Left lung (tissue), 4 donors: ENCODE measurements at regions not wholly inside any gene's neighbourhood (a gene's known extent, or its start where the extent isn't known, plus 50 kb on each side); places are given as distances from the start of the nearest gene placed in this dataset.

Source experiments
- ATAC-seq: fragments of 200-7000 bp; cut with Tn5 transposase; one replicate; pipeline ENCODE4 v1.9.1; 2020; ENCODE audit warnings: moderate library complexity
- DNase-seq, 4 donors: peaks; one replicate each; pipeline ENCODE4 v3.0.0-alpha.2; 2013 to 2020
- H3K27ac ChIP-seq, 2 donors: fragments of 200-600 bp; sonication (generic) in 1 of 2; one replicate each; pipeline versions ENCODE4 v1.5.0 to v1.8.0; 2020 to 2021
- H3K27me3 ChIP-seq, 2 donors: fragments of 200-600 bp; sonication (generic) in 1 of 2; one replicate each; pipeline versions ENCODE4 v1.5.0 to v1.8.0; 2020 to 2021
- H3K36me3 ChIP-seq, 2 donors: fragments of 200-600 bp; sonication (generic) in 1 of 2; one replicate each; pipeline versions ENCODE4 v1.5.0 to v1.8.0; 2020 to 2021
- H3K4me1 ChIP-seq, 2 donors: fragments of 200-600 bp; one replicate each; pipeline ENCODE4 v1.8.0; 2021
- H3K4me3 ChIP-seq, 2 donors: fragments of 200-600 bp; sonication (generic) in 1 of 2; one replicate each; pipeline versions ENCODE4 v1.5.0 to v1.8.0; 2020 to 2021; ENCODE audit warnings: mild to moderate bottlenecking in 1 of 2
- H3K9me3 ChIP-seq, 2 donors: fragments of 200-600 bp; sonication (generic) in 1 of 2; one replicate each; pipeline versions ENCODE4 v1.5.0 to v1.8.0; 2020 to 2021
- intact Hi-C, 2 donors: fragments of 100-400 bp; cut with DNase I; formaldehyde crosslinking; loops; one replicate each; pipeline versions ENCODE4 v1.11.2 to v1.14.2; 2022
- TF ChIP-seq, protein P1 (sequence below), 2 donors: fragments of 200-600 bp; sonication (generic) in 1 of 2; IDR thresholded peaks; one replicate each; pipeline versions ENCODE4 v1.5.0 to v1.8.0; 2021; ENCODE audit warnings: antibody characterized with exemption in 2 of 2
- donor health status: DM: no; HTN: yes; CAD: no.
- donor health status: DM: no; HTN: no; CAD: no.

DNA sequence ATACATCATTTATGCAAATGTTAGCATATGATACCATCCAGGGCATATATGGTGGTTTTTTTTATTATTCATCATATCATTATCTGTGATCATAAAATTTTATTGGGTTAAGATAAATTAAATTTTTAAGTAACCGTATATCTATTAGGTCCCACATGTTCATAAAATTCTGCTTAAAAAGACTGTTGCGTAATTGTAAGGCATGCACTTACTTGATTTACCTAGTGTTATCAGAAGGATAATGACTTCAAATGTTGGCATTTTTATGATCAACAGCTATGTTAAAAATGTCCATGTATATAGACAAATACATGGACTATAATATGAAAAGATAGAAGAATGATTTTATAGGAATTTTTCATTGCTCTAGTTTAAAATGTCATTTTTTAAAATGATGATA is 1625.5 kb upstream of the CELF4 start:
- TF ChIP-seq, protein P1, sequence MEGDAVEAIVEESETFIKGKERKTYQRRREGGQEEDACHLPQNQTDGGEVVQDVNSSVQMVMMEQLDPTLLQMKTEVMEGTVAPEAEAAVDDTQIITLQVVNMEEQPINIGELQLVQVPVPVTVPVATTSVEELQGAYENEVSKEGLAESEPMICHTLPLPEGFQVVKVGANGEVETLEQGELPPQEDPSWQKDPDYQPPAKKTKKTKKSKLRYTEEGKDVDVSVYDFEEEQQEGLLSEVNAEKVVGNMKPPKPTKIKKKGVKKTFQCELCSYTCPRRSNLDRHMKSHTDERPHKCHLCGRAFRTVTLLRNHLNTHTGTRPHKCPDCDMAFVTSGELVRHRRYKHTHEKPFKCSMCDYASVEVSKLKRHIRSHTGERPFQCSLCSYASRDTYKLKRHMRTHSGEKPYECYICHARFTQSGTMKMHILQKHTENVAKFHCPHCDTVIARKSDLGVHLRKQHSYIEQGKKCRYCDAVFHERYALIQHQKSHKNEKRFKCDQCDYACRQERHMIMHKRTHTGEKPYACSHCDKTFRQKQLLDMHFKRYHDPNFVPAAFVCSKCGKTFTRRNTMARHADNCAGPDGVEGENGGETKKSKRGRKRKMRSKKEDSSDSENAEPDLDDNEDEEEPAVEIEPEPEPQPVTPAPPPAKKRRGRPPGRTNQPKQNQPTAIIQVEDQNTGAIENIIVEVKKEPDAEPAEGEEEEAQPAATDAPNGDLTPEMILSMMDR (IDR thresholded peaks at IDR 0.05) = no peak
- DNase-seq = no peak
- no peak for ATAC-seq
- Histone ChIP-seq H3K36me3 (no peaks in the 10 kb centered on the region), H3K27me3 (no peaks in the 10 kb centered on the region), H3K4me1 (no peaks in the 10 kb centered on the region), H3K27ac (no peak overlapping the region), H3K4me3 (no peak overlapping the region), H3K9me3 (no peaks in the 10 kb centered on the region)
- intact Hi-C loops = no loop called here

DNA sequence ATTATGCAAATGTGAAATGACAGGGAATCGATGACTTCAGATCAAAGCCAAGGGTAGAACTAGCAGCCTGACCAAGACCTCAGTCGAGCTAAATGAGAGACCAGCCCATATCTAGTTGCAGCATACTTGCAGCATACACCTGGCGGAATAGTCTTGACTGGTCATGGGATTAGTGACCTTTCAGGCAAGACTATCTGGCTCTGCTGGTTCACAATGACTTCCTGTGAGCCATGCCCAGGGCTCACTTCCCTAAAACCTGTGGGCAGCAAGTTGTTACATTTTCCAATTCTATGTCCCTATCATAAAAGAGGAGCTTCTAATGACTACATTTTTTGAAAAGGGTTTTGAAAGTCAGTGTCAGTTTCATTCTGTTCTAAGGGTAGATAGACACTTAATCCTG is 1624.9 kb upstream of the CELF4 start:
- no peak for DNase-seq
- peak; percentile 29 for ATAC-seq
- no peaks in the 10 kb centered on the region for H3K9me3 ChIP-seq
- intact Hi-C loops = no loop called here
- H3K27me3 ChIP-seq = no peaks in the 10 kb centered on the region
- no peak overlapping the region for H3K27ac ChIP-seq
- H3K36me3 ChIP-seq = no peaks in the 10 kb centered on the region
- TF ChIP-seq, protein P1 (IDR thresholded peaks at IDR 0.05) = no peak
- no peak overlapping the region for H3K4me3 ChIP-seq
- no peaks in the 10 kb centered on the region for H3K4me1 ChIP-seq

DNA sequence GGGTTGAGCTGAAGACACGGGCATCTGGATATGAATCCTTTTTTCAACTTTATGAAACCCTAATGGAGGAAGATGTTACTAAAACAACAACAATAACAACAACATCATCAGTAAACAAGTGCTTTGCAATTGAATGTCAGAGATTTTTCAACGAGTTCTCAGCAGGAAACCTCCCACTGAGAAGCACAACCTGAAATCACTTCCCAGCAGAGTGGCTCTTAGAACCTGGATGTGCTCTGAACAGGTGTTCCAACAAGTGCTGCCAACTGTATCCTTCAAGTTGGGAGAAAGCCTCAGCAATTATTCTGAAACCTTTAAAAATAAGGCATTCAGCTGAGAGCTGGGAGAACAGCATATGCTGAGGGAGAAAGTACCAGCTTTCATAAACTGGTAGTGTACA is 1622.7 kb upstream of the CELF4 start:
- DNase-seq (no peak), ATAC-seq (no peak)
- Histone ChIP-seq H3K27me3 (no peaks in the 10 kb centered on the region), H3K4me1 (no peaks in the 10 kb centered on the region), H3K27ac (no peak overlapping the region), H3K36me3 (no peaks in the 10 kb centered on the region), H3K9me3 (no peaks in the 10 kb centered on the region), H3K4me3 (no peak overlapping the region)
- intact Hi-C loops = no loop called here
- TF ChIP-seq, protein P1 (IDR thresholded peaks at IDR 0.05) = no peak

DNA sequence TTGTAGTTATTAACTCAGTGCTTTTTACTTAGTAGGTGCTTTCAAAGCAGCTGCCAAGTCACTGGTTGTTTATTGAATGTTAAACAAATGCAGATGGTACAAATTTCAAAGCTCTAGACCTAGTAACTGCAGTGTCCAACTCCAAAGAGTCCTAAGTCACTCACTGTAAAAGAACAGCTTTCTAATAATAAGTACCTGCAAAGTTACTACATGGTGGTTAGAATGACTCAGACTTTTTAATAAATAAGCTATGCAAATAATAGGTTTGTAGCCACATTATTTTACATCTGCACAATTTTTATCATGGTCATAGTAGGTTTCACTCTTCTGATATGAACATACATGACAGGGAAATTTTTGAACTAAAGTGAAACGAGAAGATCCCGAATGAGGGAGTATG is 1620.4 kb upstream of the CELF4 start:
- DNase-seq (no peak), ATAC-seq (no peak)
- intact Hi-C loops = no loop called here
- Histone ChIP-seq H3K9me3 (no peaks in the 10 kb centered on the region), H3K27ac (no peak overlapping the region), H3K36me3 (no peaks in the 10 kb centered on the region), H3K4me3 (no peak overlapping the region), H3K4me1 (no peaks in the 10 kb centered on the region), H3K27me3 (no peaks in the 10 kb centered on the region)
- TF ChIP-seq, protein P1 (IDR thresholded peaks at IDR 0.05) = no peak

DNA sequence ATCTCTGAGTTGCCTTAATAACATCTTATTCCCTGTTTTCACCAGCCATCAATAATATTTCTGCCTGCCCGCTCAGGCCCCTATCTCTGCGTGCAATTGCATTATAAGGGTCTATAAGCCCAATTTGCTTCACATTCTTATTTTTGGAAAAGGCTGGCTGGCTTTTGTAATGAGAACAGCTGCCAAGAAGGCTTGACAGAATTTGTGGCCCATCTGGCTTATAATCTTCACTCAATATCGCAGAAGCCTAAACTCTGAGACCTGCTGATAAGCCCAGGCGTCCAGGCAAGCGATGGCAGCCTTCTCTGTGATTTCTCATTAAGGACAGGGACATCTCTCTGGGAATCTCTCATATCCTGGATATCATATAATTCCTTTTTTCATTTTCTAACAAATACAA is 1618.6 kb upstream of the CELF4 start:
- H3K9me3 ChIP-seq = no peaks in the 10 kb centered on the region
- TF ChIP-seq, protein P1 (IDR thresholded peaks at IDR 0.05) = no peak
- DNase-seq (no peak), ATAC-seq (no peak)
- no peaks in the 10 kb centered on the region for H3K4me1 ChIP-seq
- no peak overlapping the region for H3K27ac ChIP-seq
- intact Hi-C loops = no loop called here
- no peaks in the 10 kb centered on the region for H3K27me3 ChIP-seq
- no peak overlapping the region for H3K4me3 ChIP-seq
- H3K36me3 ChIP-seq = no peaks in the 10 kb centered on the region
